CD4-positive, CD25-positive, alpha-beta regulatory T cell (primary cell): ENCODE measurements at regions not wholly inside any gene's neighbourhood (a gene's known extent, or its start where the extent isn't known, plus 50 kb on each side); places are given as distances from the start of the nearest gene placed in this dataset.

ENCODE experiments used
- ATAC-seq, 2 donors: fragments of 150-1000 bp; cut with Tn5 transposase; one replicate each; pipeline ENCODE4 v1.10.0; 2021; ENCODE audit warnings: low read depth in 2 of 2, moderate number of reproducible peaks in 2 of 2, moderate library complexity in 1 of 2
- DNase-seq, 3 donors: peaks; one replicate each; pipeline versions ENCODE4 v3.0.0 to v3.0.0-alpha.2; 2012 to 2022; ENCODE audit warnings: mixed read lengths in 1 of 3
- H3K27ac ChIP-seq: one replicate; pipeline ENCODE4 v1.7.0; 2013; ENCODE audit warnings: mild to moderate bottlenecking, low read length; ENCODE audit not compliant: insufficient read depth, poor library complexity, severe bottlenecking
- H3K27me3 ChIP-seq: one replicate; pipeline ENCODE4 v1.7.0; 2013; ENCODE audit warnings: low read length; ENCODE audit not compliant: control insufficient read depth, insufficient read depth
- H3K36me3 ChIP-seq: one replicate; pipeline ENCODE4 v1.7.0; 2013; ENCODE audit warnings: mild to moderate bottlenecking, low read length, moderate library complexity; ENCODE audit not compliant: control insufficient read depth, insufficient read depth
- H3K4me1 ChIP-seq: 2 replicates; pipeline ENCODE4 v1.7.0; 2013; ENCODE audit warnings: mild to moderate bottlenecking, low read length; ENCODE audit not compliant: insufficient read depth, control insufficient read depth, poor library complexity, severe bottlenecking
- H3K4me3 ChIP-seq: one replicate; pipeline ENCODE4 v1.7.0; 2013; ENCODE audit warnings: low read depth, mild to moderate bottlenecking, low read length, moderate library complexity
- H3K9me3 ChIP-seq, 2 experiments: 1 replicate in 1 of 2; 2 replicates in 1 of 2; pipeline ENCODE4 v1.7.0; 2013; ENCODE audit warnings: low read length in 2 of 2, mild to moderate bottlenecking in 1 of 2, moderate library complexity in 1 of 2; ENCODE audit not compliant: control insufficient read depth in 2 of 2
- H3K27ac Mint-ChIP-seq, 3 donors: one replicate each; pipeline ENCODE4 v1.8.0; 2020 to 2022; ENCODE audit warnings: mild to moderate bottlenecking in 3 of 3, mixed read lengths in 3 of 3, moderate library complexity in 2 of 3
- H3K27me3 Mint-ChIP-seq: one replicate; pipeline ENCODE4 v1.8.0; 2022; ENCODE audit warnings: mild to moderate bottlenecking, mixed read lengths
- H3K36me3 Mint-ChIP-seq: one replicate; pipeline ENCODE4 v1.8.0; 2020; ENCODE audit warnings: mixed read lengths
- H3K4me1 Mint-ChIP-seq, 4 donors: one replicate each; pipeline ENCODE4 v1.8.0; 2020 to 2022; ENCODE audit warnings: mixed read lengths in 4 of 4, mild to moderate bottlenecking in 1 of 4
- H3K4me3 Mint-ChIP-seq, 4 donors: one replicate each; pipeline ENCODE4 v1.8.0; 2020 to 2022; ENCODE audit warnings: mild to moderate bottlenecking in 4 of 4, mixed read lengths in 4 of 4, moderate library complexity in 3 of 4
- H3K9me3 Mint-ChIP-seq, 7 donors: one replicate each; pipeline ENCODE4 v1.8.0; 2020 to 2022; ENCODE audit warnings: mixed read lengths in 7 of 7, mild to moderate bottlenecking in 3 of 7, moderate library complexity in 2 of 7

GRCh38 chr1:208909011-208909984 lies 665.1 kb upstream of the PLXNA2 start:
- H3K36me3 ChIP-seq = no peaks in the 10 kb centered on the region
- H3K27ac Mint-ChIP-seq = no peak overlapping the region
- H3K4me3 Mint-ChIP-seq = no peak overlapping the region
- ATAC-seq = no peak
- peaks cover 0 to 5% (median 4%) of the 10 kb centered on the region in 7 donors for H3K9me3 Mint-ChIP-seq
- no peaks in the 10 kb centered on the region for H3K36me3 Mint-ChIP-seq
- H3K27me3 ChIP-seq = no peaks in the 10 kb centered on the region
- H3K4me3 ChIP-seq = no peak overlapping the region
- no peaks in the 10 kb centered on the region for H3K4me1 Mint-ChIP-seq
- H3K27ac ChIP-seq = no peak overlapping the region
- no peaks in the 10 kb centered on the region for H3K9me3 ChIP-seq
- no peaks in the 10 kb centered on the region for H3K4me1 ChIP-seq
- H3K27me3 Mint-ChIP-seq = no peaks in the 10 kb centered on the region
- no peak for DNase-seq

GRCh38 chr1:208910161-208910560 lies 666.0 kb upstream of the PLXNA2 start:
- no peaks in the 10 kb centered on the region for H3K36me3 ChIP-seq
- no peaks in the 10 kb centered on the region for H3K4me1 Mint-ChIP-seq
- H3K27me3 ChIP-seq = no peaks in the 10 kb centered on the region
- no peaks in the 10 kb centered on the region for H3K27me3 Mint-ChIP-seq
- H3K36me3 Mint-ChIP-seq = no peaks in the 10 kb centered on the region
- H3K4me1 ChIP-seq = no peaks in the 10 kb centered on the region
- H3K9me3 ChIP-seq = no peaks in the 10 kb centered on the region
- H3K27ac ChIP-seq = no peak overlapping the region
- no peak overlapping the region for H3K4me3 ChIP-seq
- no peak for DNase-seq
- no peak overlapping the region for H3K27ac Mint-ChIP-seq
- no peak overlapping the region for H3K4me3 Mint-ChIP-seq
- H3K9me3 Mint-ChIP-seq = peaks cover 0 to 5% (median 3%) of the 10 kb centered on the region in 7 donors
- ATAC-seq = no peak

- Histone ChIP-seq H3K27me3 (no peaks in the 10 kb centered on the region), H3K4me1 (no peaks in the 10 kb centered on the region), H3K27ac (no peak overlapping the region), H3K36me3 (no peaks in the 10 kb centered on the region), H3K4me3 (no peak overlapping the region), H3K9me3 (no peaks in the 10 kb centered on the region)
- Mint-ChIP-seq H3K27me3 (no peaks in the 10 kb centered on the region), H3K9me3 (peaks cover 0 to 8% (median 4%) of the 10 kb centered on the region in 7 donors), H3K27ac (no peak overlapping the region), H3K4me3 (no peak overlapping the region), H3K36me3 (no peaks in the 10 kb centered on the region), H3K4me1 (no peaks in the 10 kb centered on the region)
- ATAC-seq = no peak
- DNase-seq = no peak
These were observed 666.2 kb upstream of the CAMK1G start for GRCh38 chr1:208917281-208917680.

DNA sequence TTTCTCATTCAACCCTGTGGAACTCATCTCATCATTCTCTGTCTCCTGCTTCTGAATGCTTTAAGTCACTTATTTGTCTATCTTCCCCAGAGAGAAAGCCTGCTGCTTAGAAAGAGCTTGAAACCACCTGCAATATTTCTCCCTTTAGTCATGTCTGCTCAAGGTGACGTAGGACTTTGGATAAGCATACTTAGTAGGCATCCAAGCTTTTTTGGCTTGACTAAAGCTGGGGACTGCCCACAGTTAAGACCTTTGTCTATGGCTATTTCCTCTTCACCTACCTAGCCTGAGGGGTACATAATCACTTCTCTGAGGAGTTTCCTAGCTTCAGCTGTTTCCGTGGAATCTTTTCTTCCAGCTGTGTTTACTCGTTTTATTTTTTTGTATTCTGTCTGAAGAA lies 665.8 kb upstream of the CAMK1G start:
- H3K27ac ChIP-seq = no peak overlapping the region
- no peaks in the 10 kb centered on the region for H3K4me1 Mint-ChIP-seq
- no peaks in the 10 kb centered on the region for H3K4me1 ChIP-seq
- ATAC-seq (no peak), DNase-seq (no peak)
- no peak overlapping the region for H3K27ac Mint-ChIP-seq
- H3K4me3 ChIP-seq = no peak overlapping the region
- no peaks in the 10 kb centered on the region for H3K9me3 ChIP-seq
- H3K36me3 ChIP-seq = no peaks in the 10 kb centered on the region
- no peaks in the 10 kb centered on the region for H3K27me3 Mint-ChIP-seq
- H3K36me3 Mint-ChIP-seq = no peaks in the 10 kb centered on the region
- peaks cover 0 to 8% (median 4%) of the 10 kb centered on the region in 7 donors for H3K9me3 Mint-ChIP-seq
- H3K4me3 Mint-ChIP-seq = no peak overlapping the region
- no peaks in the 10 kb centered on the region for H3K27me3 ChIP-seq

DNA sequence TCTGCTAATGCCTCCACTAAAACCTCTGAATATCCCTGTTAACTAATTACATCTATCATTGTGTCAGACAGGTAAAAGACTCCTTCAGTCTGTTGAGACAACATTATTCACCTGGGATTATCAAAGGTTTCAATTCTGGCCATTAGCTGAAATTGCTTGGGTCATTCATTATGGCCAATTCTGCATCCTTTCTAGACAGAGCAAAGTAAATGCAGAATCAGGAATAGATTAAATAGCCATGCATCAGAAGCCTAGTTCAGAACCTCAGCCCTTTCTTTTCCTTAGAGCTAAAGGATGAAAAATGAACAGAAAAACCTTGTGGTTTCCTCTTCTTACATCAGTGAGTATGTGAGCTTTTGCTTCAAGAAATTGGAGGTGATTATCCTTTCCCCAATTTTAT lies 665.4 kb upstream of the CAMK1G start:
- Histone ChIP-seq H3K27ac (no peak overlapping the region), H3K4me3 (no peak overlapping the region), H3K36me3 (no peaks in the 10 kb centered on the region), H3K4me1 (no peaks in the 10 kb centered on the region), H3K9me3 (no peaks in the 10 kb centered on the region), H3K27me3 (no peaks in the 10 kb centered on the region)
- Mint-ChIP-seq H3K36me3 (no peaks in the 10 kb centered on the region), H3K4me1 (no peaks in the 10 kb centered on the region), H3K27me3 (no peaks in the 10 kb centered on the region), H3K27ac (no peak overlapping the region), H3K4me3 (no peak overlapping the region), H3K9me3 (peaks cover 0 to 6% (median 4%) of the 10 kb centered on the region in 7 donors)
- DNase-seq (no peak), ATAC-seq (no peak)

- Histone ChIP-seq H3K4me3 (no peak overlapping the region), H3K36me3 (no peaks in the 10 kb centered on the region), H3K4me1 (no peaks in the 10 kb centered on the region), H3K9me3 (no peaks in the 10 kb centered on the region), H3K27ac (no peak overlapping the region), H3K27me3 (no peaks in the 10 kb centered on the region)
- DNase-seq (no peak), ATAC-seq (no peak)
- no peak overlapping the region for H3K4me3 Mint-ChIP-seq
- no peak overlapping the region for H3K27ac Mint-ChIP-seq
- H3K27me3 Mint-ChIP-seq = no peaks in the 10 kb centered on the region
- no peaks in the 10 kb centered on the region for H3K4me1 Mint-ChIP-seq
- H3K36me3 Mint-ChIP-seq = no peaks in the 10 kb centered on the region
- H3K9me3 Mint-ChIP-seq = peaks cover 0 to 6% (median 4%) of the 10 kb centered on the region in 7 donors
These were observed 664.1 kb upstream of the CAMK1G start for GRCh38 chr1:208919371-208919770.

- no peaks in the 10 kb centered on the region for H3K27me3 Mint-ChIP-seq
- no peaks in the 10 kb centered on the region for H3K36me3 Mint-ChIP-seq
- peaks cover 0 to 6% (median 4%) of the 10 kb centered on the region in 7 donors for H3K9me3 Mint-ChIP-seq
- Histone ChIP-seq H3K9me3 (no peaks in the 10 kb centered on the region), H3K36me3 (no peaks in the 10 kb centered on the region), H3K4me3 (no peak overlapping the region), H3K27me3 (no peaks in the 10 kb centered on the region), H3K4me1 (no peaks in the 10 kb centered on the region), H3K27ac (no peak overlapping the region)
- no peaks in the 10 kb centered on the region for H3K4me1 Mint-ChIP-seq
- DNase-seq (no peak), ATAC-seq (no peak)
- no peak overlapping the region for H3K27ac Mint-ChIP-seq
- H3K4me3 Mint-ChIP-seq = no peak overlapping the region
These were observed 662.3 kb upstream of the CAMK1G start for GRCh38 chr1:208921259-208921658.

- Mint-ChIP-seq H3K9me3 (peaks cover 0 to 6% (median 4%) of the 10 kb centered on the region in 7 donors), H3K36me3 (no peaks in the 10 kb centered on the region), H3K27ac (no peak overlapping the region), H3K27me3 (no peaks in the 10 kb centered on the region), H3K4me3 (no peak overlapping the region), H3K4me1 (no peaks in the 10 kb centered on the region)
- Histone ChIP-seq H3K27ac (no peak overlapping the region), H3K9me3 (no peaks in the 10 kb centered on the region), H3K4me1 (no peaks in the 10 kb centered on the region), H3K27me3 (no peaks in the 10 kb centered on the region), H3K36me3 (no peaks in the 10 kb centered on the region), H3K4me3 (no peak overlapping the region)
- DNase-seq = no peak
- no peak for ATAC-seq
These were observed 660.1 kb upstream of the CAMK1G start for GRCh38 chr1:208923456-208923855.
